ENCODE measurements at regions not wholly inside any gene's neighbourhood (a gene's known extent, or its start where the extent isn't known, plus 50 kb on each side); places are given as distances from the start of the nearest gene placed in this dataset.

DNA sequence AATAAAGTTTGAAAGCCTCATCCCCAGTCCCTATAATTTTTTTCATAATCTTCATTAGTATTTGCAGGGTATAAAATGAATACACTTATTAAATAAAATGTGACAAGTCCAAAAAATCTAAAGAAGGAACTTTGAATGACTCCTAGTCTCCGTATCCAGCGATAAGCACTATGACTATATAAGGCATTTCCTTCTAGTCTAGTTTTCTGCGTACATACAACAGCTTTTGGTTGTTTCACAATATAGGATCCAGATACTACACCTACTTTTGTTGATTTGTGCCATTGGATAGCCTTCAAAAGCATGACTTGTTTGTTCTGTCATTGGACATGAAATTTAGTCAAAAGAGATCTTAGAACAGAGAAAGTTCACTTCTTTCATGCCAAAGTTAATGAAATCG is 133.3 kb upstream of the PWP1 start:
- H3K79me2 ChIP-seq (ENCODE audit: control insufficient read depth, insufficient read depth, low read length): no peaks in the 10 kb centered on the region
- no peak overlapping the region for H3K4me2 ChIP-seq (ENCODE audit: insufficient read depth, low read length)
- dilution Hi-C loops (cut with MboI; ENCODE audit: extremely low pct_ligation_motif_present, low sequenced_read_pairs) (no loop called here), intact Hi-C loops (cut with micrococcal nuclease) (no loop called here)
- POLR2A ChIA-PET: no interaction called here
- H3K27ac ChIP-seq (ENCODE audit: insufficient read depth, low read depth, low read length): no peak overlapping the region
- no peak overlapping the region for H2AFZ ChIP-seq (ENCODE audit: low read depth, low read length)
- H3K4me3 ChIP-seq (replicated peaks in 1 of 3; ENCODE audit: insufficient read depth in 1 of 3, low read depth in 1 of 3, low read length in 3 of 3): no peak overlapping the region
- no peaks in the 10 kb centered on the region for H4K20me1 ChIP-seq (replicated peaks; ENCODE audit: control insufficient read depth, extremely low read depth, insufficient read depth, low read length)
- no peak for TF ChIP-seq FOS (IDR thresholded peaks at IDR 0.05; ENCODE audit: borderline replicate concordance, insufficient read depth, low read length)
- TF ChIP-seq POLR2A (IDR thresholded peaks at IDR 0.05; ENCODE audit: low read depth, low read length): no peak
- TF ChIP-seq, protein P1, sequence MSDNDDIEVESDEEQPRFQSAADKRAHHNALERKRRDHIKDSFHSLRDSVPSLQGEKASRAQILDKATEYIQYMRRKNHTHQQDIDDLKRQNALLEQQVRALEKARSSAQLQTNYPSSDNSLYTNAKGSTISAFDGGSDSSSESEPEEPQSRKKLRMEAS (IDR thresholded peaks at IDR 0.05; ENCODE audit: insufficient read depth, insufficient read length): no peak
- no peak for TF ChIP-seq GATA2 (IDR thresholded peaks at IDR 0.05; ENCODE audit: insufficient read depth, insufficient read length, low read depth, low read length)
- no peak for TF ChIP-seq JUN (IDR thresholded peaks at IDR 0.05; ENCODE audit: borderline replicate concordance, insufficient read depth, insufficient read length, low read depth)
- no peak for TF ChIP-seq POLR2AphosphoS5 (IDR thresholded peaks at IDR 0.05; ENCODE audit: insufficient read depth, low read depth, low read length)
- TF ChIP-seq MYC (IDR thresholded peaks at IDR 0.05; ENCODE audit: low read depth, low read length): no peak
- TF ChIP-seq, protein P2, sequence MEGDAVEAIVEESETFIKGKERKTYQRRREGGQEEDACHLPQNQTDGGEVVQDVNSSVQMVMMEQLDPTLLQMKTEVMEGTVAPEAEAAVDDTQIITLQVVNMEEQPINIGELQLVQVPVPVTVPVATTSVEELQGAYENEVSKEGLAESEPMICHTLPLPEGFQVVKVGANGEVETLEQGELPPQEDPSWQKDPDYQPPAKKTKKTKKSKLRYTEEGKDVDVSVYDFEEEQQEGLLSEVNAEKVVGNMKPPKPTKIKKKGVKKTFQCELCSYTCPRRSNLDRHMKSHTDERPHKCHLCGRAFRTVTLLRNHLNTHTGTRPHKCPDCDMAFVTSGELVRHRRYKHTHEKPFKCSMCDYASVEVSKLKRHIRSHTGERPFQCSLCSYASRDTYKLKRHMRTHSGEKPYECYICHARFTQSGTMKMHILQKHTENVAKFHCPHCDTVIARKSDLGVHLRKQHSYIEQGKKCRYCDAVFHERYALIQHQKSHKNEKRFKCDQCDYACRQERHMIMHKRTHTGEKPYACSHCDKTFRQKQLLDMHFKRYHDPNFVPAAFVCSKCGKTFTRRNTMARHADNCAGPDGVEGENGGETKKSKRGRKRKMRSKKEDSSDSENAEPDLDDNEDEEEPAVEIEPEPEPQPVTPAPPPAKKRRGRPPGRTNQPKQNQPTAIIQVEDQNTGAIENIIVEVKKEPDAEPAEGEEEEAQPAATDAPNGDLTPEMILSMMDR (IDR thresholded peaks at IDR 0.05; ENCODE audit: extremely low read depth in 1 of 2, insufficient read depth in 1 of 2, low read depth in 1 of 2, low read length in 2 of 2): no peak
- TF ChIP-seq EZH2 (IDR thresholded peaks at IDR 0.05; ENCODE audit: borderline replicate concordance, low read depth, low read length, severe bottlenecking): no peak
- no peaks in the 10 kb centered on the region for H3K27me3 ChIP-seq (ENCODE audit: control insufficient read depth in 2 of 2, insufficient read depth in 2 of 2, low read length in 2 of 2)
- BruUV-seq (replicated peaks): no TSS peak
- DNase-seq (ENCODE audit: low read depth, low spot score) (no peak), FAIRE-seq (no peak)
- H3K9me1 ChIP-seq (replicated peaks; ENCODE audit: control insufficient read depth, extremely low read depth, insufficient read depth, low read length): no peaks in the 10 kb centered on the region
- H3K9ac ChIP-seq (replicated peaks; ENCODE audit: extremely low read depth, insufficient read depth, low read length): no peak overlapping the region
- CTCF ChIA-PET: no interaction called here
- no peaks in the 10 kb centered on the region for H3K9me3 ChIP-seq (replicated peaks; ENCODE audit: control insufficient read depth, insufficient read depth, low read length)
- H3K4me1 ChIP-seq (ENCODE audit: control insufficient read depth, extremely low read depth, insufficient read depth, low read length): no peaks in the 10 kb centered on the region
- H3K36me3 ChIP-seq (ENCODE audit: control insufficient read depth in 2 of 2, extremely low read depth in 1 of 2, insufficient read depth in 2 of 2, low read length in 2 of 2): no peaks in the 10 kb centered on the region
